Epidermal melanocyte (primary cell): ENCODE measurements at regions not wholly inside any gene's neighbourhood (a gene's known extent, or its start where the extent isn't known, plus 50 kb on each side); places are given as distances from the start of the nearest gene placed in this dataset.
"Not testable (repeated sequence)": the region's sequence is repeated elsewhere in the genome, so short reads cannot be mapped to it uniquely, and the experiment has no call there.

Experiments
- DNase-seq: peaks from one replicate; pipeline ENCODE4 v3.0.0; 2011; ENCODE audit warnings: low spot score; ENCODE audit not compliant: insufficient read length

DNA sequence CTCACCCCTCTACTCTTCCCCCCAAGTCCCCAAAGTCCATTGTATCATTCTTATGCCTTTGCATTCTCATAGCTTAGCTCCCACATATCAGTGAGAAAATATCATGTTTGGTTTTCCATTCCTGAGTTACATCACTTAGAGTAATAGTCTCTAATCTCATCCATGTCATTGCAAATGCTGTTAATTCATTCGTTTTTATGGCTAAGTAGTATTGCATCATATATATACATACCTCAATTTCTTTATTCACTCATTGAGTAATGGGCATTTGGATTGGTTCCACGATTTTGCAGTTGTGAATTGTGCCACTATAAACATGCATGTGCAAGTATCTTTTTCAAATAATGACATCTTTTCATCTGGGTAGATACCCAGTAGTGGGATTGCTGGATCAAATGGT is 596.3 kb upstream of the RBFOX1 start:
- not testable (repeated sequence) for DNase-seq

DNA sequence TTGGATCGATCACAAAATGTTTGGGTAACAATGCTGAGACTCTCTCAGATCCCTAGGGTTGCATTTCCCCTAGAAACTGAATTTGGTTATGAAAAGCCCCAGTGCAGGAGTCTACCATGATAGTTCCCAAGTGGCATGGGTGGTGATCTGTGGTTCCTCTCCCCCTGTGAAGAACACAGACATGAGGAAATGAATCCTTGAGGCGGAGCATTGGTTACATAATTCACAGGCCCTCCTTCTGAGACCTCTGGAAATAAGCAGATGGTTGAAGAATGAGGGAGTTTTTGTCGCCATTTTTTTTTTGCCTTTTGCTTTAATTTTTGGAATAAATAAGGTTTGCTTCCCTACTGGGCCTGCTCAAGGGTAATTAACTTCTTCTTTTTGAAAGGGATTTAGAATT is 597.0 kb upstream of the RBFOX1 start:
- DNase-seq = no peak

DNA sequence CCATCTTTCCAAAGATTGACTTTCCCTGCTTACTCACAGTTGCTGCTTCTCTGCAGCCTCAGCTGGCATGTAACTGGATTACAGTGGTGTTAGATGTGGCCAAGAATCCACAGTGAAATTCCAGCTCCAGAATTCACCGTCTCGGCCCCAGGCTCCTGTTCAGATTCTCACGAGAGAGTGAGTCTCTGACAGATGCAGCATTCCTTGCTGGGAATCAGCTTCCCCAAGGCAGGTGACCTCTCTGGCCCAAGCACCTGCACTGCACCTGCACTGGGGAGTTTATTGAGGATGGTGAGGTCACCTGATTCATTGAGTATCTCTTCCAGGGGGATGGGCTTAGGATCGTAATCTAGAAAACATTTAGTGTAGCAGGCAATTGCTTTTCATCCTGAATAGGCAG is 600.5 kb upstream of the RBFOX1 start:
- no peak for DNase-seq

DNA sequence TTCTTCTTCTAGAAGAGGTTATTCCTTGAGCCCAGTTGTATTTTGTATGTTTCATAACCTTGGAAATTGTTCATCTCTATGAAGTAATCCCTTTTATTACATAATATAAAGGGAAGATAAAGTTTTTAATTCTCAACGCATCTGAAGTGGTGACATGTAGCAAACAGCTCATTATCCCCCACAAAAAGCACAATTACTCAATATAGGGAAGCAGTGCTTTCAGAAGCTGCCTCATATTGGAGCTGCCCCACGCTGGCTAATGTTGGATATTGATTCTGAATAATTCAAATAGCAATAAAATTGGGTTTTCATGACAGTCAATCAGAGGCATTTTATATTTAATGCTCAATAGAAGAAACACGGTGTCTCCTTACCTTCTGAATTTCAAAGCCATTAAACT is 604.3 kb upstream of the RBFOX1 start:
- DNase-seq = no peak

DNA sequence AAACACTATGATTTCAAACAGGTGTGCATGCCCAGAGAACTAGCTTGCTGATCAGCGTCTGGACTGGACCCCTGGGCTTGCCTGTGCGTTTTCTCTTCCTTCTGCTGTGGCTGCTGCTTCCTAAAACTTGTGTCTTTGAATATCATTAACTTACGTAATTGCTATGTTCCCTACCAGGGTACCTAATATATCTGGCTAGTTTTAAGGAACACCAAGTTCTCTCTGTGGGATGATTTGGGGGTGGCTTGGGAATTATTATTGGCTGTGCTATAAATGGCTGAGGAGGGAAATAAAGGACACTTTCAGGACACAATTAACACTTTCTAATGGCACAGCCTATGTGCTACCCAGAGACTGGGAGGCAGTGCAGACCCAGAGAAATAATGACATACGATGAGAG is 606.0 kb upstream of the RBFOX1 start:
- DNase-seq = no peak

DNA sequence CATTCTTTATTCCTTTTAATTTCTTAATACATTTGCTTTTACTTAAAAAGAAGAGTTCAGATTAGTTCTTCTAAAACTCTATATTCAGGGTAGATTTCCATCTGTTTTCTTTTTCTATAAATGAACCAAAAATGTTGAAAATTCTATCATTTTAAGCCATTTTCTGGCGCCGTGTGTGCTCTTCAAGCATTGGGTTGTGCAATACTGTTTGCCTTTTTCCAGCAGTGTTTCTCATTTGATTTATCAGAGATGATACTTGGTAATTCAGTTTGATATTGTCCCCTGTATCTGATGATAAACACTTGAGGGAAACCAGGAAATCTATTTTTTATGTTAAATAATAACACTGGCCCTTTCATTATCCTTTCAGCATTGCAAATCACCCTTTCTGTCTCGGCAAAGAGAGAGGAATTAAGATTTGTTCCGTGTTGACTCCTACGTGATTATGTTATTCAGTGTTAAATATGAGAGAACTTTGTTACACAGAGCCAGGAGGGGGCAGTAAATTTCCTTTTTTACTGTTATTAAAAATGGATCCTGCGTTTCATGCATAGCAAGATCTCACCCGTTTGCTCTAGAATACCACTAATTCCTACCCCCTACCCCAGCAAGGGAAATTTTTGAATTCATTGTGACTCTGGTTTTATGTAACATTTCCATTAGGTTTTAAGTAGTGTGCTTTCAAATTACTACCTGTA is 606.9 kb upstream of the RBFOX1 start:
- no peak for DNase-seq

DNA sequence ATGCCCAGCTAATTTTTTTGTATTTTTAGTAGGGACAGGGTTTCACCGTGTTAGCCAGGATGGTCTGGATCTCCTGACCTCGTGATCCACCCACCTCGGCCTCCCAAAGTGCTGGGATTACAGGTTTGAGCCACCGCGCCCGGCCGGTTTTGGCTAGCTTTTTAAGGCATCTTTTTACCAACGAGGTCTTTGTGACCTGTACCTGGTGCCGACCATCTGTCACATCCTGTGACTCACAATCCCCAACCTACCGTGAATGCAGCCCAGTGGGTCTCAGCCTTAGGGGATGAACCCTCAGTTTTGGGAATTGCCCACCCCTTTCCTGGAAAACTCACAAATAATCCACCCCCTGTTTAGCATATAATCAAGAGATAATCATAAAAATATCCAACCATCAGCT is 607.4 kb upstream of the RBFOX1 start:
- DNase-seq = not testable (repeated sequence)

DNA sequence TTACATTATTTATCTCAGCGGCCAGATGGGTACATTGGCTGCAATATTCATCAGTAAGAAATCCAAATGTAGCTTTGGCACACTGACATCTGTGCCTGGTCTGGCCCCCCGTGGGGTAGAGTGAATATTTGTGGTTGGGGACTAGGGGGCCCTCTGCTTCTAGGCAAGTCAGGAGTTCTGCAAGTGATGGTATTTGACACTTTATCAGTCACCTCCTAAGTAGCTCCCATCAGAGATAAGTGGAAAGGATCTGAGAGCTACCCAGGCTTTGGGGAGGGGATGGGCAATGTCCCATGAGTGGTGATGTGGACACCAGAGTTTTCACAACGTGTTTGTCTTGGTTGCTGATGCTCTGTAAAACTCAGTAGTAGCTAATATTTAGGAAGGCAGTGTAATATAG is 609.9 kb upstream of the RBFOX1 start:
- no peak for DNase-seq

DNA sequence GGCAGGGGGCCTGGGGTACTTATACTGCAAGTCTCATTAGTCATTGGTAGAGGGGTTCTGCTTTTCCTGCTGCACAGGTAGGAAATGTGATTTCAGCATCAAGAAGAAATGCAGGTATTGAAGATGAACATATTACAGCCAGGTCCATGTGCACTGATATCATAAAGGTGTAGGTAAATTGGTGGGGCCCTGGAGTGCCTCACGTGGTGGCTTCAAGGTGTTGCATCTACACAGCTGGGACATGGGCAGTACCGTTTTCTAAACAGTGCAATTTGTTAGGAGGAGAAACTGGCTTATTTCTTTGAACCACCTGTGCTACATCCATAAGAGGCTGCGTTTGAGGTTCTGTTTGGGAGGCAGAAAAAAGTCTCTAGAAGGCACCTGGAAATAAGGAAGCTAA is 618.1 kb upstream of the RBFOX1 start:
- no peak for DNase-seq

DNA sequence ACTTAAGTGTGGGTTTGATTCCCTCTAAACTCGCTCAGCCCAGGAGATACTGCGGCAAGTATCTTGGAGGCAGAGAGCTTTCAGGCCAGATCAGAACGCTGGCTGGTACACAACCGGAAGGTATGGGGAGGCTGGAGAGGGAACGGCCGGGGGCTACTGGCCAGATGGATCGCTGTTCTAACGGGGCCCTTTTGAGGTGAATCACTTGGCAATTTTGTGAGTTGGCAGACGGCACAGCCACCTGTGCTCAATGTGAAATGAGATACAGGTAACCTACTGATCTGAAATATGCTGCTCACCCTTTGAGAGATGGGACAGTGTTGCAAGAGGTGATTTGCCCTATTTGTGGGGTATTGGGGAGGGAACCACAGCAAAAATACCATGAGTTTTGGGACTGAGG is 622.9 kb upstream of the RBFOX1 start:
- DNase-seq = no peak

DNA sequence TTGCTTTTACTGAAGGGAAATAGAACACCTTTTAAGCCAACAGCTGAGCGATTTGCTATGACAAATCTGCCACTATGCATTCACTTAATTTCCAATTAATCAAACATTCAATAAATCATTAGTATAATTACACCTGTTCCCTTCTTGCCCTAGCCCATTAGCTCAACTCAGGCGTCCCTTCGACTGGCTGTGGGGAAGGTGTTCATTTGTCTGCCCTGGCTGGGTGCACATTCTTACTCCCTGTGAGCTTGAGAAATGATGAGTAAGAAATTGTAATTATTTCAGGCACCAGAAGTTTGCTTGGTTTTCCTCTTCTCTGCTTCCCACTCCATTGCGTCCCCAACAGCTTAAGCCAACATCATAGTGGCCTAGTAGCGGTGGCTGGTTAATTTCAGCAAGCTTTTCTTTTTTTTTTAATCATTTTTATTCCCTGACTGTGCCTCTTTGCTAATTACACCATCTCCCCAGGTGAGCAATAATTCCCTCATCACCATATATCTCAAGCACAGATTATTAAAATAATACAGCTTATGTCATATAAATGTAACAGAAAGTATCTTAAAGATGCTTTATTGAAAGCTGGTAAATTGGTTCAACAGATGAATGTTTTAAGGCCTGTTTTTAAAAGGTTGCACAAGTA is 623.9 kb upstream of the RBFOX1 start:
- no peak for DNase-seq

DNA sequence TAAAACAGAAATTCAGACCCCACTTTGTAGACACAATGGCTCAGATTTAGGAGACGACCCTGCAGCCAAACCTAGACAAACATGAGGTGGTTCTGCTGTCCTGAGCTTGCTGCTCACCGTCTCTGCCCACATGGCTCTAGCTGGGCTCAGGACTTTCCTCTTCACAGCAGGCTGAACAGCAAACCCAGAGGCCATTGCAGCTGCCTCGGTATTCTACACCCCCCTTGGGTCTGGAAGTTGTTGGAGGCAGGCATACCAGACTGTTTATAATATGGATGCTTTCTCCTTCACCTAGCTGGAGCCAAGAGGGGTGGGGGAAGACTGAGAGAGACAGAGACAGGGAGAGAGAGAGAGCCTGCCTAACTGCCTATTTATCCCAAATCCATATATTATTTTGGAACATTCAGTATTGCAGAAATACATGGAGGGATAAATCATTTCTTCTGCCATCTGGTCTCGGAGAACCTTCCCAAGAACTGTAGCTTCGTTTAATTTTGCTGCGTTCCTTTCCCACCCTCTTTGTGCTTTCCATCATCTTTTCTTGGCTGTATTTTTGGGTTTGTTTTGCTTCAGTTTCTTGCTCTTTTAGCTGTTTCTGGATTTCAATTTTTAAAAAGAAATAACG is 628.2 kb upstream of the RBFOX1 start:
- DNase-seq = no peak

DNA sequence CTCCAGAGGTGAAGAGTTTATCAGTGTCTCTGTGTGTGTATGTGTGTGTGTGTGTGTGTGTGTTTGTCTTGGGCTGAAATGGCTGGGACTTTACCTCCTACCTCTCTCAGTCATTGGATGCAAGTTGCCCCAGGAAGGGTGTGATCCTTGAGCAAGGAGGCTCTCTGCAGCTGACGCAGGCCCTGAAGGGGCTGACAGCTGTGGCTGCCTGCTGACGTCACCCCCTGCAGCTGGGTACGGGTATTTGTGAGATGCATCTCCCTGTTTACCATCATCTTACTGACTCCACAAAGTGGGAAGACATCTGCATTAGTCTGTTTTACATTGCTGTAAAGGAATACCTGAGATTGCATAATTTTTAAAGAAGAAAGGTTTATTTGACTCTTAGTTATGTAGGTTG is 631.5 kb upstream of the RBFOX1 start:
- DNase-seq = no peak

DNA sequence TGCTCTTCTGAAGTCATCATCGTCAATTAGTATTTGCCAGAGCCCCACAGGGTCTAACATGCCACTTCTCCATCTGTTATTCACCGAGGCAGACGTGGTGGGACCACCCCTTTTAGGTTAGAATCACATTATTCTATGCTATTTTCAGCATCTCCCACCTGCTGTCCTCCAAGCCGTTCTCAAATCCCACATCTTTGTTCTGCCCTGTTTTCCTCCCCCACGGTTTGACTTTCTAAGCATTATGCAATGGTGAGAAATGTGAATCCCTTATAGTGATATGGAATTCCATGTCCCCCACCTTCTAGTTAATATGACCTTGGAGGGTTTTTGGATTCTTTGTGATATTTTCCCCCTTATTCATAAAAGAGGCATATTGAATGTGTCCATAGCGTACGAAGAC is 634.1 kb upstream of the RBFOX1 start:
- DNase-seq = no peak

DNA sequence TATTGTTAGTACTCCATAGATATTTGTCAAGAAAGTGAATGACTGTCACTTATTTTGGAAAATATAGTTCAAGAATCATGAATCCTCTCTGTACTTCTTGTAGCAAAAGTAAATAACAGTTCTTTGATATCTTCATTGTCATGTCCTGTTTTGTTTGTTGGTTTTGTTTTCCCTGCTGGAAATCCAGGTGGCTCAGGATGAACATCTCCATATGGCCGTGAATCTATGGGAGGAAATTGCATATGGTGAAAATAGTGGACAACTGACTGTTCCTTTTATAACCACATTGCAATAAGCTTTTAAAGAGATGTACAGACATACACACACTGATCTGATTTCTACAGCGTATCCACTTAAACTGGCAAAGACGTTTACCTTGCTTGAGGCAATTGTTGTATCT is 637.0 kb upstream of the RBFOX1 start:
- no peak for DNase-seq

DNA sequence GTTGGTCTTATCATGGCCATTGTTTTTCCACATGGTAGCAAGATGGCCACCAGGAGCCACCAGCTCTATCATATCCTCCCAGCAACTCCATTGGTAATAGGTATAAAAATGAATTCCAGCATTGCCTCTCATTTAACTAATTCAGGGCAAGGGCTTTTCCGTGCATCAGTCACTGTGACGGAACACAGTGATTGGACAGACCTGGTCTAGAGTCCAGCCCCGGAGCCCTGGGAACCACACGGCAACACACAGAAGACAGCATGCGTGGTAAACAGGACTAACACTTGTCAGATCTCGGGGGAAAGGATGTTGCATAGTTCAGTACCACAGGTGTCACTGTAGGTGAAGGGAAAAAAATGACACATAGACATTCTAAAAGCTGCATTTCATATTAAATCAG is 638.0 kb upstream of the RBFOX1 start:
- DNase-seq = no peak

DNA sequence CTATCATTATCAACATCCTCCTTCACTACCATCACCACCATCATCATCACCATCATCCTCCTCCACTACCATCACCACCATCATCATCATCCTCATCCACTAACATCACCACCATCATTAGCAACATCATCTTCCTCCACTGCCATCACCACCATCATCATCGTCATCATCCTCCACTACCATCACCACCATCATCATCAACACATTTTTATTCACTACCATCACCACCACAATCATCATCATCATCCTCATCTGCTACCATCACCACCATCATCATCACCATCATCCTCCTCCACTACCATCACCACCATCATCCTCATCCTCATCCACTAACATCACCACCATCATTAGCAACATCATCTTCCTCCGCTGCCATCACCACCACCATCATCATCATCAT is 639.2 kb upstream of the RBFOX1 start:
- not testable (repeated sequence) for DNase-seq

DNA sequence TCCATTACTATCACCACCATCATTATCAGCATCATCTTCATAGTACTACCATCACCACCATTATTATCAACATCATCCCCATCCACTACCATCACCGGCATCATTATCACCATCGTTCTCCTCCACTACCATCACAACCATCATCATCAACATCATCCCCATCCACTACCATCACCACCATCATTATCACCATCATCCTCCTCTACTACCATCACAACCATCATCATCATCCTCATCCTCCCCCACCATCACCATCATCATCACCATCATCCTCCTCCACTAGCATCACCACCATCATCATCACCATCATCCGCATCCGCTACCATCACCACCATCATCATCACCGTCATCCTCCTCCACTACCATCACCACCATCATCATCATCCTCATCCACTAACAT is 639.8 kb upstream of the RBFOX1 start:
- no peak for DNase-seq

DNA sequence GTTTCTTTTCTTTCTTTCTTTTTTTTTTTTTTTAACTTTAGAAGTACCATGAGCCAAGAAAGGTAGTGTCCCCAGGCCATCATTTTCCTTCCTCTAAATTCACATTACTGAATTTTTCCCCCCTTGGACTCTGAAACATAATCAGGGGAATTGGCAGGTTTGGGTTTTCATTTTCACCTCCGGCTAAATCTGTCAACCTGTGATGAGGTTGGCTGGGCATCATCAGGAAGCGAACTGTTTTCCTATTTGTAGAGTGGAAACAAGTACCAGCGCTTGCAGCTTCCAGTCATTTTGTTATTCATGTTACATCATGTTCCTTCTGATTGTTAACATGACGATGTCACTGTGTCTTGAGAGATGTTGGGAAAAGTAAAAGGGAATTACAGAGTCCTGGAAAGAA is 641.9 kb upstream of the RBFOX1 start:
- DNase-seq = no peak

DNA sequence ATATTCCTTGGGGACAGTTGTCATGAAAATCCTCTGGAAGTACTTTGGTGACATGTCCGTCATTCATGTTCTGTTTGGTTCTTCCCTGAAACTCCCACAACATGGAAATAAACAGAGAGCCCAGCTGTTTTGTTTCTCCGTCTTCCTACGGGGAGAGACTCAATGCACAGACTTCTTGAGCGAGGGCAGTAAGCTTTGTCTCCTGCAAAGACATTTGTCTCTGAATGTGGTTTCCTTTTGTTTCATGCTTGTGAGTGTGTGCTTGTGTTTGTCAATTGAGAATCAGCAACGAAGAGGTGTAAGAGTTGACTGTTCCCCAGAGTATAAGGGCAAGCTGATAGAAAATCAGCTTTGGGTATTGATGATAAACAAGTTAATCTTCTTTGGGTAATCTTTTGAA is 643.0 kb upstream of the RBFOX1 start:
- DNase-seq = no peak

DNA sequence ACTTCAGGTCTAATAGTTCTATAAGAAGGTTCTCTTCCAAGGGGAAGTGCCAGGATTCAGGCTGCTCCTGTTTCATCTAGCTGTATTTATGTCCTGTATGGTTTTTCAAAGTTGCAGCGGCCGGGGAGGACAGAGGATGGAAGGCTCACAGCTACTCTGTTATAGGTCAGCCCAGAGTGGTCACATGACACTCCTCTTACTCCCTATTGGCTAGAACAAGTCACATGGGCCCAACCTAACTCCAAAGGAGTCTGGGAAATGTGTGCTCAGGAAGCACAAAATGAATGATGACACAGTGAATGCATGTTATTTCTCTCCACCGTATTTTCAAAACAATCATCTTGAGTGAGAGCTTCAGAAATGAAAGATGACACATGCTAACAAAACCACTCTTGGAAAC is 645.1 kb upstream of the RBFOX1 start:
- DNase-seq = no peak

DNA sequence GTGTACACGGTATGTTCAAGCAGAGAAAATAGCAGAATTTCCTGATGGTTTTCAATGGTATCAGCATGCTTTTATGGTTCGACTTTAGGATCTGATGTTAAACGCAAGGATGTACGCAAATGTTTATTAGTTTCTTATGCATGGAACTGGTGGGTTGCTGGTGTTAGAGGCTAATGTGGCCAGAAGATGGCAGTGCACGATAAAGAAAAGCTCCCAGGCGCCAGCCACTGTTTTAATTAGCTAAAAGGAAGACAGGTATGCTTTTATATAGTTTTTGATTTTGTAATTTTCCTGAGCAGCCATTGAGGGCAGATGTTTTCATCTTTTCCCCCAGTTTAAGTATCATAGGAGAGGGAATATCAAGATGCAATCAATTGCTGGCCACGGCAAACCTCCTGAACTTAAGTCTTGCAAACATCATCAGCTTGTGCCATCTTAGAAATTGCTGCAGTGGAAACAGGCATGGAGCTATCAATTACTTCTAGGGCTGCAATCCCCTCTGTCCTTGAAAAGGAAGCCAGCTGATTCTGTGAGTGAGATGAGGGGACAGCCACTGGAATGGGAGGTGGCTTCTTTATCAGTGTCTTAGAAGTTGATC is 648.5 kb upstream of the RBFOX1 start:
- no peak for DNase-seq
